Stimulated activated naive B cell treated with anti-CD40 and anti-IgM and Interleukin-4, amounts not matched to agents 10 μg/mL and 1 μg/mL and 100 μg/mL, for 72 hours (primary cell): ENCODE measurements at regions not wholly inside any gene's neighbourhood (a gene's known extent, or its start where the extent isn't known, plus 50 kb on each side); places are given as distances from the start of the nearest gene placed in this dataset.
"Not testable (repeated sequence)": the region's sequence is repeated elsewhere in the genome, so short reads cannot be mapped to it uniquely, and the experiment has no call there.

ENCODE experiments used
- ATAC-seq, 2 donors: fragments of 150-1000 bp; cut with Tn5 transposase; replicated peaks; 2 replicates each; pipeline ENCODE4 v1.10.0; 2021; ENCODE audit warnings: moderate library complexity in 1 of 2
- DNase-seq: peaks from one replicate; pipeline ENCODE4 v3.0.0; 2021
- H3K27ac Mint-ChIP-seq: one replicate; pipeline ENCODE4 v1.8.0; 2022; ENCODE audit warnings: mild to moderate bottlenecking, mixed read lengths
- H3K27me3 Mint-ChIP-seq, 2 donors: one replicate each; pipeline ENCODE4 v1.8.0; 2022; ENCODE audit warnings: mixed read lengths in 2 of 2
- H3K36me3 Mint-ChIP-seq, 2 donors: one replicate each; pipeline ENCODE4 v1.8.0; 2022; ENCODE audit warnings: mixed read lengths in 2 of 2, mild to moderate bottlenecking in 1 of 2
- H3K4me1 Mint-ChIP-seq, 2 donors: one replicate each; pipeline ENCODE4 v1.8.0; 2022; ENCODE audit warnings: mixed read lengths in 2 of 2, mild to moderate bottlenecking in 1 of 2
- H3K4me3 Mint-ChIP-seq, 2 donors: one replicate each; pipeline ENCODE4 v1.8.0; 2022; ENCODE audit warnings: mild to moderate bottlenecking in 2 of 2, mixed read lengths in 2 of 2, moderate library complexity in 1 of 2
- H3K9me3 Mint-ChIP-seq, 2 donors: one replicate each; pipeline ENCODE4 v1.8.0; 2022; ENCODE audit warnings: mixed read lengths in 2 of 2, mild to moderate bottlenecking in 1 of 2

DNA sequence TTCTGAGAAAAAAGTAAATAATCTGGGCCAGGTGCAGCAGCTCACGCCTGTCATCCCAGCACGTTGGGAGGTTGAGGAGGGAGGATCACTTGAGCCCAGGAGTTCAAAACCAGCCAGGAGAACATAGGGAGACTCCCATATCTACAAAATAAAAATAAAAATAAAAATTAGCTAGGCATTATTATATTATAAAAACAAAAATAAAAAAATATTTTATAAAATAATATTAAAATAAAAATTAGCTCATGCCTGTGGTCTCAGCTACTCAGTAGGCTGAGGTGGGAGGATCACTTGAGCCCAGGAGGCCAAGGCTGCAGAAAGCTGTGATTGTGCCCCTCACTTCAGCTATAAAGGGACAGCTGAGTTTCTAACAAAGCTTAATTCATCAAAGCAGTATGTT lies 362.9 kb downstream of the SMOC2 start:
- Mint-ChIP-seq H3K4me3 (no peak overlapping the region), H3K4me1 (no peaks in the 10 kb centered on the region), H3K36me3 (no peaks in the 10 kb centered on the region), H3K9me3 (peaks cover 7 to 9% of the 10 kb centered on the region in 2 donors), H3K27me3 (peaks cover 0 to 5% of the 10 kb centered on the region in 2 donors), H3K27ac (no peak overlapping the region)
- ATAC-seq (no peak), DNase-seq (no peak)

- no peaks in the 10 kb centered on the region for H3K4me1 Mint-ChIP-seq
- peaks cover 7 to 12% of the 10 kb centered on the region in 2 donors for H3K9me3 Mint-ChIP-seq
- no peak for DNase-seq
- H3K4me3 Mint-ChIP-seq: no peak overlapping the region
- H3K27ac Mint-ChIP-seq: no peak overlapping the region
- peaks cover 0 to 5% of the 10 kb centered on the region in 2 donors for H3K27me3 Mint-ChIP-seq
- no peaks in the 10 kb centered on the region for H3K36me3 Mint-ChIP-seq
- ATAC-seq: no peak
Measured at GRCh38 chr6:168799067-168799466, 358.1 kb downstream of the SMOC2 start.

GRCh38 chr6:168796106-168796505 lies 355.1 kb downstream of the SMOC2 start:
- Mint-ChIP-seq H3K27ac (no peak overlapping the region), H3K27me3 (no peaks in the 10 kb centered on the region), H3K9me3 (peaks cover 0 to 4% of the 10 kb centered on the region in 2 donors), H3K4me3 (no peak overlapping the region), H3K36me3 (no peaks in the 10 kb centered on the region), H3K4me1 (no peaks in the 10 kb centered on the region)
- DNase-seq: no peak
- ATAC-seq: no peak

DNA sequence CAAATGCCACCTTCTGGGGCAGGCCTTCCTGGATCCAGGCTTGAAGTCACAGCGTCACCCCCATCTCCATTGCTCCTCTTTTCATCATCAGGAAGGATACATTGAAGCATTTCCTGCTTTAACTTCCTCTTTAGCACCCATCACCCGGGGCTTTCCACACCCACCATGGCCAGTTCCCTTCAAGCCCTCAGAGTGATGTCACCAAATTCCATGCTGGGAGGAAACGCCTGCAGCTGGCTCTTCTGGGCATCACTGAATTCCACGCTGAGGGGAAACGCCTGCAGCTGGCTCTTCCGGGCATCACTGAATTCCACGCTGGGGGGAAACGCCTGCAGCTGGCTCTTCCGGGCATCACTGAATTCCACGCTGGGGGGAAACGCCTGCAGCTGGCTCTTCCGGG lies 354.6 kb downstream of the SMOC2 start:
- ATAC-seq, DNase-seq, H3K36me3 Mint-ChIP-seq: not testable (repeated sequence)

GRCh38 chr6:168794491-168794890 lies 353.5 kb downstream of the SMOC2 start:
- H3K9me3 Mint-ChIP-seq: peaks cover 3% of the 10 kb centered on the region in 2 donors
- no peak overlapping the region for H3K4me3 Mint-ChIP-seq
- ATAC-seq (no peak), DNase-seq (no peak)
- no peak overlapping the region for H3K27ac Mint-ChIP-seq
- no peaks in the 10 kb centered on the region for H3K36me3 Mint-ChIP-seq
- H3K27me3 Mint-ChIP-seq: no peaks in the 10 kb centered on the region
- H3K4me1 Mint-ChIP-seq: no peaks in the 10 kb centered on the region

More for the DNA sequence above, 354.6 kb downstream of the SMOC2 start:
- not testable (repeated sequence) for H3K4me3 Mint-ChIP-seq, H3K27ac Mint-ChIP-seq, H3K9me3 Mint-ChIP-seq, H3K4me1 Mint-ChIP-seq, H3K27me3 Mint-ChIP-seq

- Mint-ChIP-seq H3K9me3 (peaks cover 3% of the 10 kb centered on the region in 2 donors), H3K36me3 (no peaks in the 10 kb centered on the region)
Measured at GRCh38 chr6:168793649-168794048, 352.7 kb downstream of the SMOC2 start.

GRCh38 chr6:168791917-168792316 lies 350.9 kb downstream of the SMOC2 start:
- H3K9me3 Mint-ChIP-seq: peaks cover 3 to 5% of the 10 kb centered on the region in 2 donors
- DNase-seq (no peak), ATAC-seq (no peak)
- H3K27ac Mint-ChIP-seq: no peak overlapping the region
- no peaks in the 10 kb centered on the region for H3K27me3 Mint-ChIP-seq
- no peaks in the 10 kb centered on the region for H3K36me3 Mint-ChIP-seq
- no peak overlapping the region for H3K4me3 Mint-ChIP-seq
- no peaks in the 10 kb centered on the region for H3K4me1 Mint-ChIP-seq

More at GRCh38 chr6:168793649-168794048, 352.7 kb downstream of the SMOC2 start:
- ATAC-seq (no peak), DNase-seq (no peak)
- Mint-ChIP-seq H3K27ac (no peak overlapping the region), H3K27me3 (no peaks in the 10 kb centered on the region), H3K4me3 (no peak overlapping the region), H3K4me1 (no peaks in the 10 kb centered on the region)

DNA sequence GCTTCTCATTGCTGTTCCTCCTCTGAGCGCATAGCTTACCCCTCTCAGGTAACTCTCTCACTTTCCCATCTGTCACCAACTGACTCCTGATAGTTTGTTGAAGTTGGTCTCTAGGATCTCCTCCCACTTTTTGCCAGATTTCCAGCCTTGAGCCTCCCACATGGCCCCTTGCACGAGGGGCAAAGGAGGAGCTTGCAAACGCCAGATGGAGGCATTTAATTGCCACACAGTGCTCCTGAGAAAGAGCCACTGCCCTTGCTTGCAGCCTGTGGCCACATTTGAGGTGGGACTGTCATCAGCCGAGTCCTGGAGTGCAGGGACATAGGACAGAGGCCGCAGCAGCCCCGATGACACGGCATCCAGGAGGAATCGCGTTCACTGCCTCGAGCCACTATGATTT lies 348.7 kb downstream of the SMOC2 start:
- ATAC-seq: no peak
- no peaks in the 10 kb centered on the region for H3K27me3 Mint-ChIP-seq
- H3K27ac Mint-ChIP-seq: no peak overlapping the region
- no peaks in the 10 kb centered on the region for H3K36me3 Mint-ChIP-seq
- peaks cover 3% of the 10 kb centered on the region in 2 donors for H3K9me3 Mint-ChIP-seq
- no peak for DNase-seq
- H3K4me1 Mint-ChIP-seq: no peaks in the 10 kb centered on the region
- no peak overlapping the region for H3K4me3 Mint-ChIP-seq

DNA sequence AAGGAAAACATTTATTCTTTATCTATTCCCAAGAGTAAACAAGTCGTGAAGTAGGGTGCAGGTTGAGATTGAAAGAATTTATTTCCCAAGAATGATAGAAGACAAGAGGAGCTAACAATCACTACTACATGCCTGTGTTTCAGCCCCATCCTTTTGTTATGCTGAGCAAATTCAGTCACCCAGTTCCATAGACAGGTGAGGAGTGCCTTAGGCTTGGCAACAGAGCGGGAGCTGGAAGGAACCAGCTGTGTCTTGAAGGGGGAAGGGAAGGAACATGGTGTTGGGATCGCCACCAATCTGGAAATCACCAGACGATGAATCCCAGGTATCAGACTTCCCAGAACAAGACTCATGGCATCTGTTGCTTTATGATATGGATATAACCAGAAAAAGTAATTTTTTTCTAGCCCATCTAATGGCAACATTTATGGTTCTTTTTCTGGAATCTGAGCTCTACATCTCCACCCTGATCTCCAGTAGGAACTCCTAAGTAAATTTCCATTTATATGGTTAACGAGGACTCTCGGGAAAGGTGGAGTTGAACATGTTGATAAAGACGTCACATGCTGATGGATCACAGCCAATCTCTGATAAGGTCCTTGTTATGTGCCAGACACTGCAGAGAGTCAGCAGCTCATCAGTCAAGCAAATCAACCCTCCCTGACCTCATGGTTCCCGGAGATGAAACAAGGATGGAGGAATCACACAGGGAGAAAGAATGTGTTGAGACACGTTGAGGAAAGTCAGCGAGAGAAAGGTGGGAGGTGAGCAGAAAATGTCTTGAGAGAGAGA lies 344.9 kb downstream of the SMOC2 start:
- no peak for DNase-seq
- H3K9me3 Mint-ChIP-seq: peaks cover 3% of the 10 kb centered on the region in 2 donors
- no peak overlapping the region for H3K4me3 Mint-ChIP-seq
- H3K4me1 Mint-ChIP-seq: no peaks in the 10 kb centered on the region
- no peaks in the 10 kb centered on the region for H3K36me3 Mint-ChIP-seq
- H3K27me3 Mint-ChIP-seq: no peaks in the 10 kb centered on the region
- no peak for ATAC-seq
- no peak overlapping the region for H3K27ac Mint-ChIP-seq

- no peaks in the 10 kb centered on the region for H3K27me3 Mint-ChIP-seq
- DNase-seq (no peak), ATAC-seq (no peak)
- H3K36me3 Mint-ChIP-seq: no peaks in the 10 kb centered on the region
- H3K4me1 Mint-ChIP-seq: no peaks in the 10 kb centered on the region
- no peak overlapping the region for H3K27ac Mint-ChIP-seq
- peaks cover 5 to 10% of the 10 kb centered on the region in 2 donors for H3K9me3 Mint-ChIP-seq
- no peak overlapping the region for H3K4me3 Mint-ChIP-seq
Measured at GRCh38 chr6:168784426-168784825, 343.4 kb downstream of the SMOC2 start.

- no peaks in the 10 kb centered on the region for H3K27me3 Mint-ChIP-seq
Measured at GRCh38 chr6:168783720-168784119, 342.7 kb downstream of the SMOC2 start.

GRCh38 chr6:168782187-168782751 lies 341.3 kb downstream of the SMOC2 start:
- no peak overlapping the region for H3K4me3 Mint-ChIP-seq
- peaks cover 5 to 7% of the 10 kb centered on the region in 2 donors for H3K9me3 Mint-ChIP-seq
- no peaks in the 10 kb centered on the region for H3K4me1 Mint-ChIP-seq
- H3K36me3 Mint-ChIP-seq: no peaks in the 10 kb centered on the region
- no peak overlapping the region for H3K27ac Mint-ChIP-seq
- DNase-seq (no peak), ATAC-seq (no peak)
- H3K27me3 Mint-ChIP-seq: no peaks in the 10 kb centered on the region

More at GRCh38 chr6:168783720-168784119, 342.7 kb downstream of the SMOC2 start:
- no peak for ATAC-seq
- Mint-ChIP-seq H3K4me3 (no peak overlapping the region), H3K36me3 (no peaks in the 10 kb centered on the region), H3K9me3 (peaks cover 5 to 10% of the 10 kb centered on the region in 2 donors), H3K27ac (no peak overlapping the region), H3K4me1 (no peaks in the 10 kb centered on the region)
- no peak for DNase-seq

- Mint-ChIP-seq H3K9me3 (peaks cover 25 to 35% of the 10 kb centered on the region in 2 donors), H3K27ac (no peak overlapping the region), H3K36me3 (no peaks in the 10 kb centered on the region), H3K27me3 (no peaks in the 10 kb centered on the region), H3K4me1 (no peaks in the 10 kb centered on the region), H3K4me3 (no peak overlapping the region)
- ATAC-seq: no peak
- DNase-seq: no peak
Measured at GRCh38 chr6:168778201-168778600, 337.2 kb downstream of the SMOC2 start.

GRCh38 chr6:168774381-168774780 lies 333.4 kb downstream of the SMOC2 start:
- no peak for ATAC-seq
- DNase-seq: no peak
- no peaks in the 10 kb centered on the region for H3K4me1 Mint-ChIP-seq

DNA sequence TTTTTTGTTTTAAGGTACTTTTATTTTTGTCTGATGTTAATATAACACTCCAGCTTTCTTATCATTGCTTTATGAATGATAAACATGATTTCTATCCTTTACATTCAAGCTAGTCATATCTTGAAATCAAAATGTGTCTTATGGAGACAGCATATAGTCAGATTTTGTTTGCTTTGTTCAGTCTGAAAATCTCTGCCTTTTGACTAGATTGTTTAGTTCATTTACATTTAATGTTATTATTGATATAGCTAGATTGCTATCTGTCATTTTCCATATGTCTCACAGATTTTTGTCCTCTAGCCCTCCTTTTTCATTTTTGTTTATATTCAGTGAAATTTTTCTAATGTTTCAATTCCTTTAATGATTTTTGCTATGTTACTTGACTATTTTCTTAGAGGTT lies 332.8 kb downstream of the SMOC2 start:
- peaks cover 28 to 42% of the 10 kb centered on the region in 2 donors for H3K9me3 Mint-ChIP-seq

More at GRCh38 chr6:168774381-168774780, 333.4 kb downstream of the SMOC2 start:
- H3K36me3 Mint-ChIP-seq: no peaks in the 10 kb centered on the region
- H3K27ac Mint-ChIP-seq: no peak overlapping the region
- H3K9me3 Mint-ChIP-seq: peaks cover 26 to 42% of the 10 kb centered on the region in 2 donors
- H3K4me3 Mint-ChIP-seq: no peak overlapping the region
- H3K27me3 Mint-ChIP-seq: no peaks in the 10 kb centered on the region

More for the DNA sequence above, 332.8 kb downstream of the SMOC2 start:
- no peaks in the 10 kb centered on the region for H3K27me3 Mint-ChIP-seq
- H3K27ac Mint-ChIP-seq: no peak overlapping the region
- H3K4me1 Mint-ChIP-seq: no peaks in the 10 kb centered on the region
- H3K36me3 Mint-ChIP-seq: no peaks in the 10 kb centered on the region
- H3K4me3 Mint-ChIP-seq: no peak overlapping the region
- DNase-seq (no peak), ATAC-seq (no peak)
